ENCODE measurements at regions not wholly inside any gene's neighbourhood (a gene's known extent, or its start where the extent isn't known, plus 50 kb on each side); places are given as distances from the start of the nearest gene placed in this dataset.
"Not testable (repeated sequence)": the region's sequence is repeated elsewhere in the genome, so short reads cannot be mapped to it uniquely, and the experiment has no call there.

DNA sequence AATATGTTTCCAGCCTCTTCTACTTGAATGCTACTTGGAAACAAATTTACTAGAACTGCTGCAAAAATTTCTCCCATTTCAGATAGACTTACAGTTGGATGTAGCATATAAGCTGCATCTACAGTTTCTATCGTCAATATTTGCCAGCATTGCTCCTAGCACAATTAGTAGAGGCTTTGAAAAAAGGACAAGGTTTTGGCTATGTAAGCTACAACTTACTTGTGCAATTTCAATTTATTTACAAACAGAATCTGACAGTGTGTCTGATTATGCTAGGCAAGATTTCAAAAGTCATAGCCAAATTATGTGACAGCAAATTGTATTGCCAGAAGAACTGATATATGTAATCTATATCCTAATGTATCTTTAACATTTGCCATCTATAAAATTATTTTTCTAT lies 628.4 kb upstream of the FAM174A start:
- no peak for DNase-seq (ENCODE audit: low read depth in 3 of 3)

- DNase-seq (ENCODE audit: low read depth in 3 of 3) = no peak
Measured at GRCh38 chr5:99901972-99902371, 633.2 kb upstream of the FAM174A start.

DNA sequence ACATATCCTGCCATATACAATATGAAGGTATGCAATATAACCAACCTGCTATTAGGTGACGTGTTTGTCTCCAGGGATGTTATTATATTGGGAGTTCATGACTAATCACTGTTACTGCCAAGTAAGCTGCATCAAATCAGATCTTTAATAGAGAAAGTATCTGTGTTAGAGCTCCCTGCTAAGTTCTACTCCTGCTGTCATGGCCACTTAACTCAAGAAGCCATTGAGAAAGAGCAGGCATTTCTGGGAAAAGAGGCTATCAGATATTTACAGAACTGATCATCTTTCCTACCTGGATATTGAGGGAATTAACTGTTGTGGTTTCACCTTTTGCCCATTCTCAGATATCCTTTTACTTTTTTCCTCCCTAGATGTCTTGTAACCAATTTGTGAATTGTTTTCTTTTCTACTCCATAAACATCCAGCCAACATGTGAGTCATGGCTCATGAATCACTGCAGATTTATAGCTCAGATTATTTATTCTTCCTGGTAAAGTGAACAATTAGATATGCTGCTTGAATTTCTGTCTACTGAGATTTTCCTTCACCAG lies 634.8 kb upstream of the FAM174A start:
- DNase-seq (ENCODE audit: low read depth in 3 of 3) = no peak

- no peak for DNase-seq (ENCODE audit: low read depth in 3 of 3)
Measured at GRCh38 chr5:99879791-99880511, 655.2 kb upstream of the FAM174A start.

- DNase-seq (ENCODE audit: low read depth in 3 of 3) = no peak
Measured at GRCh38 chr5:99878830-99879229, 656.3 kb upstream of the FAM174A start.

DNA sequence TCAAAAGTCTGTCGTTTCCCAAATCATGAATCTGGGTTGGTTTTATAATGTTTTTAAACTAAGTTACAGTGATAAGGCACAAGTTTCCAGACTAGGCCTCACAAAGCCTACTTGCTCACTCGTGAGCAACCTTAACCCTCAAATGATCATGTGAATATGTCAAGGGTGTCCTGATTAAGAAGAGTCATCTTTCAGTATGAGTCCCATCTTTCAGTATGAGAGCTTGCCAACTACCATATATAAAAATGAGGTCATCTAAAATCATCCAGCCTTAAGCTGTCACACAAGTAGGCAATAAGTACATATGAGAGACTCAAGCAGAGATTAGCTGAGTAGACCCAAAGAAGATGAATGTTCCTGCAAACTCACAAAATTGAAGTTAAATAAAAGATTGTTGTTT lies 668.4 kb upstream of the FAM174A start:
- no peak for DNase-seq (ENCODE audit: low read depth in 3 of 3)

DNA sequence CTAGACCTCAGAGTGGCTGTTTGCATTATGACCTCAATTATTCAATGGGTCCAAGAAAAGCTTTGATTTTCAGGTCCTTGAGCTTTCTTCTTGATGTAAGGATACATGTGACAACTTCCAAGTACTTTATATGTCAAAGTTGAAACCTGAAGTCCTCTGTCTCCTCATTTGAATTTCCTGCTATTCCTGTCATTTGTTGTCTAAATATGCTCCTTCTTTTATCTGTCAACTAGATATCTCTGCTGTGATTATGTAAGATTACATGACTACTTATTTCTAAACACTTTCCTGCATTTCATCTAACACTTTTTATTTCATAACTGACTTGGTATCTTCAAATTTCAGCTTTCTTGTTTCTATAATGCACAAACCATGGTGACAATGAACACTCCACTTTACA lies 670.0 kb upstream of the FAM174A start:
- no peak for DNase-seq (ENCODE audit: low read depth in 3 of 3)

DNA sequence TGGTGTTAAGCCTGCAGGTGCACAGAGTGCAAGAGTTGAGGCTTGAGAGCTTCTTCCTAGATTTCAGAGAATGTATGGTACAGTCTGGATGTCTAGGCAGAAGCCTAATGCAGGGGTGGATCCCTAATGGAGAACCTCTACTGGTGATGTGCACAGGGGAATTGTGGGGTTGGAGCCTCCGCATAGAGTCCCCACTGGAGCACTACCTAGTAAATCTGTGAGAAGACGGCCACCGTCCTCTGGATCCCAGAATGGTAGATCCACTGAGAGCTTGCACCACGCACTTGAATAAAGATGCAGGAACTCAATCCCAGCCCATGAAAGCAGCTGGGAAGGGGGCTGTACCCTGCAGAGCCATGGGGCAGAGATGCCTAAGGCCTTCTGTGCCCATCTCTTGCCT lies 699.4 kb upstream of the FAM174A start:
- no peak for DNase-seq (ENCODE audit: low read depth in 3 of 3)

DNA sequence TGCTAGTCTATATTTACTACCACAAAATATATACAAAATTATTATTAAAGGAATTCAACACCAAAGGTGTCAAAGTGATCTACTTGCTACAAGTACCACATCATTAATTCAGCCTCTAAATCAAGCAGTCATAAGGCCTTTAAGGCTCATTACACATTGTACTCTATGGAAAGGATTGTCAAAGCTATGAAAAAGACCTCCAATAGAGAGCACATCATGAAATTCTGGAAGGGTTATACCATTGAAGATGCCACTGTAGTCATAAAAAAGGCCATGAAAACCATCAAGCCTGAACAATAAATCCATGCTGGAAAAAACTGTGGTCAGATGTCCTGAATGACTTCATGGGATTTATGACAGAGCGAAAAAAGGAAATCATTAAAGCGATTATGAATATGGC lies 708.0 kb upstream of the FAM174A start:
- no peak for DNase-seq (ENCODE audit: low read depth in 3 of 3)

GRCh38 chr5:99817796-99818195 lies 717.4 kb upstream of the FAM174A start:
- DNase-seq (ENCODE audit: low read depth in 3 of 3) = no peak

DNA sequence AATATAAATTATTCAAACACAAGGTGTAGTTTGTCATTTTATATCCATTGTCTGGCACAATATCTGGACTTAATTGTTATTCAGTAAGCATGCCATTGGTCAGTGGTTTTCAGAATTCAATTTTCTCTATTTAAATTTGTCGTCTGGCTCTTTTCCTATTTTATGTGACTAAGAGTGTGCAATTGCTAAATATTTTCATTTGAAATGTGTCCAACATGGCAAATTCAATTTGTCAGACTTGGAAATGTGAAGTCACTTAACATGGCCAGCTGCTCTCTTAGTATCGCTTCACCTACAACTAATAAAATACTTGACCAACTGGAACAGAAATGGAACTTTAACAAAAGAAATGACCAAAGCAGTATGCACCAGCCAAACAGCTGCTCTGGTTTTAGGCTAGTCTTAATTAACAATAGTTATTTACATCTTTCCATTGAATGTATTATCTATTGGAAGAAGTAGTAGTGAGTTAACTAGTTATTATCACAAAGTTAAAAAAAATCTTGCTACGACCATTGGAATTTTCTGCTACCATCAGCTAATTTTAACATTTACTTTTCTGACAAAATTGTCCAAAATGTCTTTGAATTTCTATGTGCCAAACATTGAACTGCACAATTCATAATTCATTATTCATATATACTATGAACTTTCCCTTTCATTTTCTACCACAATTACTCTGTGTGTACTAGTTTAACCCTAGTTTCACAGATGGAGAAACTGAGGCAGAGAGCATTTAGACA lies 720.7 kb upstream of the FAM174A start:
- DNase-seq (ENCODE audit: low read depth in 3 of 3) = no peak

GRCh38 chr5:99808657-99809230 lies 726.4 kb upstream of the FAM174A start:
- DNase-seq (ENCODE audit: low read depth in 3 of 3) = no peak

DNA sequence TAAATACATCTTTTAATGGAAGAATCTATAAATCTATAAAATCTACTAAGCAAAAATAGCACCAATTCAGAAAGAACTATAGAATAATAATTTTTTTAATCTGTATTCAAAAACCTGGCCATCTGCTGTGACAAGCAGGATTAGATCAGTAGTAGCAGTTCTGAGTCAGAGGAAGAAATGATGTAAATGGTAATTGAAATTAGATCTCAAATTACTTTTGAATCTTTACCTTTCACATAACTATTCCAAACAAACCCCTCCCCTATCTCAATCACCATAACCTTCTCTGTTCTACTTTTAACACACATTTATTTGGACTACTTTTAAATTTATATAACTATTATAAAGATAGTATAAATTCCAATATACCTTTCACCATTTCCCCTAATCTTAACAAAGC lies 727.8 kb upstream of the FAM174A start:
- no peak for DNase-seq (ENCODE audit: low read depth in 3 of 3)

DNA sequence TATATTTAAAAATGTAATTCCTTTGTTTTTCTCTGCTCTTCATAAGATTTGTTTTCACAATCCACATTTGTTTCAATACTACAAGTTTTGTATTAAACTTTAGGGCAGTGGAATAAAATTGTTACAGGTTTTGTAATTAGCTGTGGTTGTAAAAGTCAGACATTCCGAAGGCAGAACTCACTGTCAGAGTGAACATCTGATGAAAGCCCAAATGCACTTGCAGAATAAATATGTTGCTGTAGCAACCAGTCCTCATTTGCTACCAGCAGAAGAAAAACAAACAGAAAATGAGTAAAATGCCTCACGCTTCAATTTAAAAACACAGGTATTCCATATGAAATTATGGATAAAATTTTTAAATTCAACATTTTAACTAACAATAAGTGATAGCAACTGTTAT lies 740.1 kb upstream of the FAM174A start:
- DNase-seq (ENCODE audit: low read depth in 3 of 3) = no peak

DNA sequence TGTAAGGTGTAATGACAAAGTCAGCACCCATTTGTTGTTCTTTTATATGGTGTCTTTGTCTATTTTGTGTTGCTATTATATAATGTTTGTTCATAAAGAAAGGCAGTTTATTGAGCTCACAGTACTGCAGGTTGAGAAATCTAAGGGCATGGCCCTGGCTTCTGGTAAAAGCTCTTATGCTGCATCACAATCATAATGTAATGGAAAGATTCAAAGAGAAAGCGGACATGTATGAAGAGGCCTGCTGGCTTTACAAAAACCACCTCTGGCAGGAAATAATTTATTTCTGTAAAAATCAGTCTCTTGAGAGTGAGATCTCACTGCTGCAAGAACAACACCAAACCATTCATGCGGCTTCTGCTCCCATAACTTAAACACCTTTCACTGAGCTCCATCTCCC lies 746.7 kb upstream of the FAM174A start:
- no peak for DNase-seq (ENCODE audit: low read depth in 3 of 3)

DNA sequence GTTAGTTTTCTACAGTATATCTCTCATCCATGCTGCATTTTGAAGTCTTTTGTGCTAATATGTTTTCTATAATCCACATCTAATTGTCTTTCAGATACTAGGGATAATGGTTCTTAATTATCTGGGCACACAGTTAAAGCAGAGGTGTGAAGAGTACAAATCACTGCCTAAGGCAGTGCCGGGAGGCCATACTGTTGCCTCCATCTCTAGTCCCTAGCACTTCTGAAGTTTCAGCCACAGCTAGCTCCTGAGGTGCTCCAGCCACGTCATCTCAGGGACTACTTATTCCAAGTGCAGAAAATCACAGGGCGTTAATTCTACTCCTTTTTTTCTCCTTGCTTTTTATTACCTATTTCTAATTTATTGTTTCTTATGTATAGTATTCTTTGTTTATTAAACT lies 760.0 kb upstream of the FAM174A start:
- no peak for DNase-seq (ENCODE audit: low read depth in 3 of 3)

DNA sequence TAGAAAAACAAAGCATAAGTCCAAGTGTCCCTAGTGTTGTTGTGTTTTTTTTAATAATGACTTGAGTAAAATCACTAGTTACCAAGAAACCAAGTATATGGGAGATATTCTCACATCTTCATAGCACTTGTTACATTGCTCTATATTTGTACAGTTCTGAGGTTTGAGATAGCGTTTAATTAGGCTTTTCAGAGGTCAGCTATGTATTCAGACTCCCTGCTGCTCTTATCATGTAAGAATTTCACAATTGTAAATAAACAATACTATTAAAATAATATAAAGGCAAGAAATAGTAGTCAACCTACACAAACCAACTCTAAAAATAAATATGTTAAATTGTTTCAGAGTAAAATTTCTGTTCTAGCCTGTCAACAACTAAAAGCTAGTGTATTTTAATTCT lies 761.9 kb upstream of the FAM174A start:
- DNase-seq (ENCODE audit: low read depth in 3 of 3) = no peak

GRCh38 chr5:99771296-99771695 lies 763.9 kb upstream of the FAM174A start:
- no peak for DNase-seq (ENCODE audit: low read depth in 3 of 3)

DNA sequence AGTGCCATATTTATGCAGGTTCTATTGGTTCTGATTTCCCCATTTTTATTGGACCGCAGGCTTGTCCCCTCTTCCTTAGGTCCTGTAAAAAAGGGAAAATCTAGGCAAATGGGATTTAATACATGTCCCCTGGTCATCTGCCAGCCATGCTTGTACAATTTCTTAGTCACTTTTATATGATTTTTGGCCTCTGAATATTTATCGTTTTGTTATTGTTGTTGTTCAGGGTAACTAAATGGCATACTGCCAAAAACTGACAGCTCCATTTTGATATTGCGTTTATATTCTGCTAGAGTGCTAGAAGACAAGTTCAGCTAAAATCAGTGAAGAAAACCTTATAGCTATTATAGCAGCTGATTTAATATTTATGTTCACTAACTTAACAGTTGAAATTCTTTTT lies 770.2 kb upstream of the FAM174A start:
- no peak for DNase-seq (ENCODE audit: low read depth in 3 of 3)

DNA sequence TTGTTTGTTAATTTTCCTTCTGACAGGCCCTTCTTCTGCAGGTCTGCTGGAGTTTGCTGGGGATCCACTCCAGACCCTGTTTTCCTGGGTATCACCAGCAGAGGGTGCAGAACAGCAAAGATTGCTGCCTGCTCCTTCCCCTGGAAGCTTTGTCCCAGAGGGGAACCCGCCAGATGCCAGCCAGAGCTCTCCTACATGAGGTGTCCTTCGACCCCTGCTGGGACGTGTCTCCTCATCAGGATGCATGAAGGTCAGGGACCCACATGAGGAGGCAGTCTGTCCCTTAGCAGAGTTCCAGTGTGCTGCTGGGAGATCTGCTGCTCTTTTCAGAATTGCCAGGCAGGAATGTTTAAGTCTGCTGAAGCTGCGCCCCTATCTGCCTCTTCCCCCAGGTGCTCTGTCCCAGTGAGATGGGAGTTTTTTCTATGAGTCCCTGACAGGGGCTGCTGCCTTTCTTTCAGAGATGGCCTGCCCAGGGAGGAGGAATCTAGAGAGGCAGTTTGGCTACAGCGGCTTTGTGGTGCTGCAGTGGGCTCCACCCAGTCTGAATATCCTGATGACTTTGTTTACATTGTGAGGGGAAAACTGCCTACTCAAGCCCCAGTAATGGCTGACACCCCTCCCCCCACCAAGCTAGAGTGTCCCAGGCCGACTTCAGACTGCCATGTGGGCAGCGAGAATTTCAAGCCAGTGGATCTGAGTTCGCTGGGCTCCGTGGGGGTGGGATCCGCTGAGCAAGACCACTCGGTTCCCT lies 772.0 kb upstream of the FAM174A start:
- DNase-seq (ENCODE audit: low read depth in 3 of 3) = no peak

DNA sequence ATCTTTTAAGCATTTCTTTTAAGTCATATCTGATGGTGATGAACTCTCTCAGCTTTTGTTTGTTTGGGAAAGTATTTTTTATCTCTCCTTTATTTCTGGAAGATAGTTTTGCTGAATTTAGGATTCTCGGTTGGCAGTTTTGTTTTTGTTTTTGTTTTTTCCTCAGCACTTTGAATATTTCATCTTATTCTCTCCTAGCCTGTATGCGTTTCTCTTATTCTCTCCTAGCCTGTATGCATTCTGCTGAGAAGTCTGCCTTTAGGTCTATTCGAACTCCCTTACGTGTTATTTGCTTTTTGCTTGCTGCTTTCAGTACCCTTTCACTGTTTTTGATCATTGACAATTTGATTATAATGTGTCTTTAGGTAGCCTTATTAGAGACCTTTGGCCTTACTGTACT lies 787.8 kb upstream of the FAM174A start:
- no peak for DNase-seq (ENCODE audit: low read depth in 3 of 3)

- DNase-seq (ENCODE audit: low read depth in 3 of 3) = not testable (repeated sequence)
Measured at GRCh38 chr5:99733146-99733545, 802.0 kb upstream of the FAM174A start.

All from stimulated activated CD4-positive, alpha-beta T cell treated with anti-CD3 and anti-CD28 coated beads, TNF-alpha, amount 100 ng/mL, for 4 hours (primary cell).